ENCODE measurements at regions not wholly inside any gene's neighbourhood (a gene's known extent, or its start where the extent isn't known, plus 50 kb on each side); places are given as distances from the start of the nearest gene placed in this dataset.

DNA sequence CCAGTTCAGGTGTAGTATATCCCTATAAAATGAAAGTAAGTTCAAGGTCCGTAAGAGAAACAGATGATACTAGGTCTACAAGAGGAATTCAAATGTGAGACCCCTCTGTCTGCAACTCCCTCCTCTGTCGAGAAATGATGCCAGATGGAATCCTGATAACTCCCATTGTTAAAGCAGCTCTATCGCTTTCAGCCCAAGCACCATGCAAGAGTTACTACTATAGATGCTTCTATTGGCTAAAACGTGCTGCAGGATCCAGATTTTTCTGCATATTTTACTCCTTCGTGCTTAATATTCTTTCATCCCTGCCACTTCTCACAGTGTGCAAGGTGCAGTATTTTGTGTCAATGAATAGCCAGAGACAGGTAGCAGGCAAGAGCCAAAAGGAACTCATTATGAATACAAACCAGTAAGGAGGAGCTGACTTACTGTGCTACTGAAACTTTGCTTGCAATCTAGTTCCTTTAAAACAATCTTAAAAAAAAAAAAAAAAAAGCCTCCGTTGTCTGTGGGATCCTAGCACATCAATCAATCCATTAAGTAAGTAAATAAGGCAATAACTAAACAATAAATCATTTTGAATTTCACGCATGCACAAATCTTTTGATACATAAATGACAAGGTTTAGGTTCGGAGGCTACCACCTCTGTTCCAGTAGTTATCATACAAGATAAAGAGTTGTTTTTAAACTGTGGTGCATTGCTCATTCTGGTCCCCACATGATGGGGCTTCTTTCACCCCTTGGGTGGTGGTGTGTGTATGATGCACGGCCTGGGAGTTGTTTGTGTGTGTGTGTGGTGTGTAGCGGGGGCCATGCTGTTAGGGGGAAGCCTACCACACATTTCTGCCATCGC, 151.1 kb upstream of the MPDZ start:
- H3K9me3 Mint-ChIP-seq = peaks cover 0 to 6% of the 10 kb centered on the region in 2 donors
- DNase-seq = no peak
- no peak overlapping the region for H3K4me3 Mint-ChIP-seq
- no peak overlapping the region for H3K27ac Mint-ChIP-seq
- no peaks in the 10 kb centered on the region for H3K4me1 Mint-ChIP-seq
- ATAC-seq = no peak
- H3K27me3 Mint-ChIP-seq = no peaks in the 10 kb centered on the region

DNA sequence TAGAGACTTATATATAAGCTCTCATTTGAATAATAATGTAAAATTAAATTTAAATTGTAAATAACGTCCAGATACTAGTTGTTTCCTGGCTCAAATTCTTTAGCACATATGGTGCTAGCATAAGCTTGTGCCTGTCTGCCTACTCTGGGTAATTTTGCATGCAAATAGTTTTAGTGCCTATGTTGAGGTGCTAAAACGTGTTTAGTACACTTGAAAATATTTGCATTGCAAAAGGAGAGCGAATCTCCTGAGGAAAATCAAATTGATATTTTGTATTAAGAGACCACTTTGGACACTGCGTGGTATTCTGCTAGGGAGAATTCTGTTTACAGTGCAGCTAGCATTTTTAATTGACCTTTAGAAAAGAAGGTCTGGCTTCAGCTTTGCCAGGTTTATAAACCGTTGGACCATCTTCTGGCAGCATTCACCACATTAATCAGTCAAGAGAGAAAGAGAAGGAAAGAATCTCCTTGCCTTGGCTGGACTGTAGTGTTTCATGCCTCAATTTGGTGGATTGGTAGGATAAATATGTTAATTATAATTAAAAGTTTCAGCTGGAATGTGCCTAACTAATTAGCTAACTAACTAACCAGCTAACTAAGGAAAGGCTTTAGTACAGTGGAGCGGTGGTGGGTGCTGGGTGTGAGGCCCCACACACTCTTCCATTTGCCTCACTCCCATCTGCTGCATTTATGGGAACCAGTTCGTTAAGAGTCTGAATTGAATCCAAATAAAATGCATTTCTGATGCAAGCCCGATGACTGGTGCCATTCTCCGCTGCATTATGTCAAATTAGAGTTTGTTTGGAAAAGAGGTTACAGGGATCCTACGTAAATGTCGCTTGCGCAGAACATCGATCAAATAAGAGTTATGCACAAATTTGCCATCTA, 150.1 kb upstream of the MPDZ start:
- no peak for ATAC-seq
- Mint-ChIP-seq H3K27me3 (no peaks in the 10 kb centered on the region), H3K27ac (no peak overlapping the region), H3K9me3 (peaks cover 0 to 6% of the 10 kb centered on the region in 2 donors), H3K4me1 (no peaks in the 10 kb centered on the region), H3K4me3 (no peak overlapping the region)
- DNase-seq = no peak

DNA sequence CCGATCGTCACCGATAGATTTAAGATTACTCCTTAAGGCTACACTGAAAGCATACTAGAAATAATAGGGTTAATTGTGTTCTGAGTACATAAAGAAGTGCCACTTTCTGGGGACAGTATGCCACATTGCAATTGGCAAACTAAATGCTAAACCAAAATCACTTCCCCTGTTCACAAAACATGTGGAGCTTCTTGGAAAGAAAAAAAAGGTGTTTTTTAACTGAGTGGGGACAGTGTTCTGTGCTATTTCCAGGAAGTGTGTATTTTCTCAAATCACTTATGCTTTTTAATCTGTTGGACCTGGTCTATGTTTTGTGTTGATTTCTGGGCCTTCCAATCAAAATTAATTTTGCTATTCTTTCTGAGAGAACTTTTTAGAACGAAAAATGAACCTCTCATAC, 149.3 kb upstream of the MPDZ start:
- no peak overlapping the region for H3K4me3 Mint-ChIP-seq
- no peaks in the 10 kb centered on the region for H3K27me3 Mint-ChIP-seq
- no peaks in the 10 kb centered on the region for H3K4me1 Mint-ChIP-seq
- ATAC-seq (no peak), DNase-seq (no peak)
- H3K9me3 Mint-ChIP-seq = peaks cover 0 to 6% of the 10 kb centered on the region in 2 donors
- H3K27ac Mint-ChIP-seq = no peak overlapping the region

DNA sequence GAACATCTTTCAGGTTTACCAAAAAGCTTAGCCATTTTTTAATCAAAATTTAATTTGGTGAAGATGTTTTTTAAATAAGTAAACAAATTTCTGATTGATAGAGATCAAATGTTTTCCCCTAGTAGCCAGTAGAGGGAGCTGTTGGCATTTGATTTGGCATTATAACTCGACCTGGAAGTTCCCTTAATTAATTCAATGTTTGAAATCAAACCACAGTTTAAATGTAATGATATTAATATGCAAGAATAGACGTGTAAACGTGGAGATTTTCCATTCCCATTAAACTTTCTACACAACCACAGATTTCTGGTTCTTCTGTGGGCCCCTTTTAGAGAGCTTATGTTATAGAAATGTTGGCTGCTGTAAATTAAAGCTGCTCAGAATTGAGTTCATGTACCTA, 148.1 kb upstream of the MPDZ start:
- Mint-ChIP-seq H3K27ac (no peak overlapping the region), H3K9me3 (peaks cover 0 to 6% of the 10 kb centered on the region in 2 donors)
- peak in 1 of 2 donors; percentile 1 for DNase-seq

DNA sequence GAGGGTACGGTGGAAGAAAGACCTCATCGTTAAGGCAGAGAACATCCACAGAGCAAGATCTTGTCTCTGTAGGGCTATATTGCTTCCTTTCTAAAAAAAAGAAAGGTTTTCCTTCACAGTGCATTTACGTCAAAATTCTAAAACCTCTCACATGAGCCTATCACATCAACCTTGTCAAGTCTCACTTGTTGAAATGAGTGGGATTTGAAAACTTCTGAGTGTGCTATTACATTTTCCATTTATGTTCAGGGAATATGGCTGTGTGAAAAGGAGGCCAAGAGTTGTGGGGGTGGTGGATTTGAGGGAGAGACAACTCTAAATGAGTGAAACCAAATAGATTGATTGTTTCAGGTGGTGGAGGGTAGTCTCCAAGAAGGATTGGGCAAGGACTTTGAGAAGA, 147.1 kb upstream of the MPDZ start:
- no peak for DNase-seq
- no peaks in the 10 kb centered on the region for H3K27me3 Mint-ChIP-seq
- no peak for ATAC-seq
- H3K4me1 Mint-ChIP-seq = no peaks in the 10 kb centered on the region
- peaks cover 0 to 6% of the 10 kb centered on the region in 2 donors for H3K9me3 Mint-ChIP-seq
- no peak overlapping the region for H3K4me3 Mint-ChIP-seq
- no peak overlapping the region for H3K27ac Mint-ChIP-seq

More for the DNA sequence above, 148.1 kb upstream of the MPDZ start:
- ATAC-seq = no peak
- H3K4me1 Mint-ChIP-seq = no peaks in the 10 kb centered on the region
- H3K27me3 Mint-ChIP-seq = no peaks in the 10 kb centered on the region
- H3K4me3 Mint-ChIP-seq = no peak overlapping the region

DNA sequence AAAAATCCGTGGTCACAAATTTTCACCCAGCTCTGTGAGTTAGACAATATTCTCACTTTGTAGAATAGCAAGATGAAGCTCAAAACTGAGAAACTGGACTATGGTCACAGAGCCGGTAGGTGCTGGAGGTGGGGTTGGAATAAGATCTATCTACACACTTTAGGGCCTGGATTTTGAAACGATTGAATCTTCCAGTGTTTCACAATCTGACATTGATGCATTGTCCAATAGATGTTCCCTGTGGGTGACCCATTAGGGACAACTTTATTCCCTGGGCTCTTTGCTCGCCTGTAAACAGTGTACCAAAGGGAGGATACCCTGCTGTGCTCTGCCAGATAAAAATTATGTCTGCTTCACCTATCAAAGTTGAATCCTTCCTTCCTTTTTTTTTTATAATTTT, 145.4 kb upstream of the MPDZ start:
- Mint-ChIP-seq H3K27me3 (no peaks in the 10 kb centered on the region), H3K27ac (no peak overlapping the region), H3K9me3 (no peaks in the 10 kb centered on the region), H3K4me1 (no peaks in the 10 kb centered on the region), H3K4me3 (no peak overlapping the region)
- DNase-seq (no peak), ATAC-seq (no peak)

DNA sequence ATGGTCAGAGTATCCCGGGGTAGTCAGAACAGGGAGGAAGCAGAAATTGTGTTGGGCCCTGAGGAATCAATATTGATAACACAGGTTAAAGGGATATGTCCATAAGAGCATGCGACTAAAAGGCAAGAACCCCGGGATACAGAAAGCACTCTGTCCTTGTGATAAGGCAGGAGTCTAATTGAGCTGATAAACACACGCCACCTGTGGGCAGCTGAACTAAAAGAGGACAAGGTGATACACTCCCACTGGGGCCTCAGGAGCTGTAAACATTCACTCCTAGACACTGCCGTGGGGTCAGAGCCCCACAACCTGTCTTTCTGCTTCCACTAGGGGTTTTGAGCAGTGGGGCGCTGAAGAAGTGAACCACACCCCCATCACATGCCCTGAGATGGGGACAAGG, 144.7 kb upstream of the MPDZ start:
- no peak for ATAC-seq
- no peaks in the 10 kb centered on the region for H3K27me3 Mint-ChIP-seq
- no peaks in the 10 kb centered on the region for H3K9me3 Mint-ChIP-seq
- no peaks in the 10 kb centered on the region for H3K4me1 Mint-ChIP-seq
- DNase-seq = no peak
- no peak overlapping the region for H3K27ac Mint-ChIP-seq
- no peak overlapping the region for H3K4me3 Mint-ChIP-seq

DNA sequence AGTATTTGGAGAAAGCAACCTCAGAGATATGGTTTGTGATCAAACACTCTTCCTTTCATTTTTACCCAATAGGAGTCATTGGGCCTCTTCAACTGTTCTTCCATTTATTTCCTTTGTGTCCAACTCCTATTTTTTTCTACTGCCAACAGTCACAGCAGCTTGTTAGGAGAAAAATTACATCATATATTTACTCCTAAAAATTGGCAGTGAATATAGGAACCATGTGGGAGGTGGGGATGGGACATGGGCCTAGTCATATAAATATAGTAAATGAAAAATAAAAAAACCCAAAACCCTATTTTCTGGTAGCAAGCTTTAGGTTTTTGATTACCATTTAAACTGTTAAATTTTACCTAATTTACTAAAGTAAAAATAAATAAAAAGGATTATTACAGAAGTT, 134.9 kb upstream of the MPDZ start:
- Mint-ChIP-seq H3K27ac (no peak overlapping the region), H3K27me3 (no peaks in the 10 kb centered on the region), H3K4me3 (no peak overlapping the region), H3K9me3 (no peaks in the 10 kb centered on the region), H3K4me1 (no peaks in the 10 kb centered on the region)
- no peak for ATAC-seq
- no peak for DNase-seq

DNA sequence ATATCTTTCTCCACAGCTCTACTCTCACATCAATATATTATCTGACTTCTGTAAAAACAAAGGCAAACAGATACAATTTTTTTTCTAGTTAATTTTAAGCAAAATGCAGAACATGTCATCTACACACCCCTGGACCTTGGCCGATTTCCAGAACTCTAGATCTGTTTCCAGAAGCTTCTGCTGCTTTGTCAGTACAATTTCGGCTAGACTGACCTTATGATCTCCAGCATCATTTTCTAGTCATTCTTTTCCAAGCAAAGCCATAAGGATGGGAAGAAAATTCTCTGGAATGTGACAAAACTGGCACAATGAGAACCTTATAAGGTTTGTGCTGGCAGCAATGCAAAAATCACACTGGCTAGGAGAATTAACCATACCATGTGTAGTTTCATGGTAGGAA, 132.8 kb upstream of the MPDZ start:
- Mint-ChIP-seq H3K4me1 (no peaks in the 10 kb centered on the region), H3K27me3 (no peaks in the 10 kb centered on the region), H3K27ac (no peak overlapping the region), H3K4me3 (no peak overlapping the region), H3K9me3 (no peaks in the 10 kb centered on the region)
- DNase-seq (no peak), ATAC-seq (no peak)

DNA sequence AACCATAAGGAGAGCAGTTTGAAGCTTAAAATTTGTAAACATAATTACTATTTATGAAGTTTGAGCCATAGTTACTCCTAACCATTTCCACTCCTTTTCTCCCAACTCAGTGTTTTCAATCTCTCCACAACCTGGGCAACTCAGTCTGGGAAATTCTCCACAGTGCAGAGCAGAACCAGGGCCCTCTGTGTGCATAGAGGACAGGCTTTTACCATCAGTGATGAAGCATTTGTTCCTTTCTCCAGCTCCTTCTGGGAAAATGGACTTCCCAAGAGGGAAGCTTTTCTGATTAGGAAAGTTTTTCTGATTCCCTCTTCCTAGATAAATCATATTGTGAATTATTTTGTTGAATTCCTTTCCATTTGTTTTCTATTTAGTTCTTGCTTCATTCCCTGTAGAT, 132.3 kb upstream of the MPDZ start:
- no peak overlapping the region for H3K4me3 Mint-ChIP-seq
- H3K27me3 Mint-ChIP-seq = no peaks in the 10 kb centered on the region
- H3K9me3 Mint-ChIP-seq = no peaks in the 10 kb centered on the region

DNA sequence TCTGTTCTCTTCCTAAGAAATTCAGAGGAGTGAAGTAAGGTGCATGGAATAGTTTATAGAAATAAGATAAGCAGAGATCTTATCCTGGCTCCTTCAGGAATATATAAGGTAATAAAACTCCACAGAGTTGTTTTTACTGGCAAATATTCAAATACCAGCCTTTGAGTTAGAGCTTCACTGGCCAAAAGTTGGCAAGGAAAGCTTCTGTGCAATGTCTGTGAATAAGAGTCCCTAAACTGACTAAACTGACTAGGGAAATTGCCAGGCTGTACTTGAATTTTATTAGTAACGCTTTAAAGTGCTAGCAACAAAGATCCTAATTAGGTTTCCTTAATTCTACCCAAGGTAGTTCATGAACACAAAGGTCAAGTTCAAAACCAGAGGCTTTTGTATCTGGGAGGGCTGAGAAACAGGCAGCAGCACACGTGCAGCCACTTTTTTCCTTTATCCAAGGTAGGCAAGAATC, 131.1 kb upstream of the MPDZ start:
- H3K4me3 Mint-ChIP-seq = no peak overlapping the region

More for the DNA sequence above, 132.3 kb upstream of the MPDZ start:
- Mint-ChIP-seq H3K4me1 (no peaks in the 10 kb centered on the region), H3K27ac (no peak overlapping the region)
- DNase-seq (no peak), ATAC-seq (no peak)

DNA sequence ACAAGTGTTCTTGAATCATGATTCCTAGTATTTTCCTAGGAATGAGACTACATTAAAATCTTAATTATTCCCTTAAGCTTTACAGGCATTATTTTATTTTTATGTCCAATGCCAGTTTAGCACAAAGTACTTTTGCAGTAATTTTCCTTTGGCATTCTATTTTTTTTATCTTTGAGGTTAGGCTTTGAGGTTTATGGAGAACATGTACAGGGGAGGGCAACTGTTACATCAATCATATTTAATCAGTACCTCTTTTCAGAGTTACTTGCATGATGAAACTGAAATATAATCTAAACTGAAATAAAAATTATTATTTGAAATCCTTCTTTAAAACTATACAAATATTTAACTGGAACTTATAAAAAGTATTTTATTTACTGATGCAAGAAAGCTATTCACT, 118.2 kb upstream of the MPDZ start:
- DNase-seq (no peak), ATAC-seq (no peak)
- Mint-ChIP-seq H3K4me3 (no peak overlapping the region), H3K4me1 (no peaks in the 10 kb centered on the region), H3K27ac (no peak overlapping the region), H3K9me3 (no peaks in the 10 kb centered on the region), H3K27me3 (no peaks in the 10 kb centered on the region)

More for the DNA sequence above, 131.1 kb upstream of the MPDZ start:
- H3K9me3 Mint-ChIP-seq = no peaks in the 10 kb centered on the region
- no peak for ATAC-seq
- no peaks in the 10 kb centered on the region for H3K4me1 Mint-ChIP-seq
- no peak for DNase-seq
- no peaks in the 10 kb centered on the region for H3K27me3 Mint-ChIP-seq
- no peak overlapping the region for H3K27ac Mint-ChIP-seq

DNA sequence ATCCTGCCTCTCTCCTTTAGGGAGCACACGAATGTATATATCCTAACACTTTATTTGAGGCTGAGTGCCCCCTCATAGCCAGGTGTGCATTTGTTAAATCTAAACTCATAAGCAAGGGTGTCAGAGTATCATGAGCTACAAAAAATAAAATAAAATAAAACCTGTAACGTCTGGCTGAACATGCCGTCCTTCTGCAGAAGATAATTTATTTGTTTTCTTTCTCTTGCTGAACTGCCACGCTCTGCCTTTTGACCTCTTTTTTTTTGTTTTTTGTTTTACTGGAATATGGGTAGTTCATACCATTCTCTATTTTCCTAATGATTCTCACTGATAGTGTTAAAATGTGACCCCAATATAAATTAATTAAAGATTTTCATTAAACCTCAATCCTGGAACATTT, 117.7 kb upstream of the MPDZ start:
- H3K4me1 Mint-ChIP-seq = no peaks in the 10 kb centered on the region
- ATAC-seq = no peak
- no peak for DNase-seq
- no peaks in the 10 kb centered on the region for H3K9me3 Mint-ChIP-seq
- no peak overlapping the region for H3K4me3 Mint-ChIP-seq
- no peak overlapping the region for H3K27ac Mint-ChIP-seq
- no peaks in the 10 kb centered on the region for H3K27me3 Mint-ChIP-seq

DNA sequence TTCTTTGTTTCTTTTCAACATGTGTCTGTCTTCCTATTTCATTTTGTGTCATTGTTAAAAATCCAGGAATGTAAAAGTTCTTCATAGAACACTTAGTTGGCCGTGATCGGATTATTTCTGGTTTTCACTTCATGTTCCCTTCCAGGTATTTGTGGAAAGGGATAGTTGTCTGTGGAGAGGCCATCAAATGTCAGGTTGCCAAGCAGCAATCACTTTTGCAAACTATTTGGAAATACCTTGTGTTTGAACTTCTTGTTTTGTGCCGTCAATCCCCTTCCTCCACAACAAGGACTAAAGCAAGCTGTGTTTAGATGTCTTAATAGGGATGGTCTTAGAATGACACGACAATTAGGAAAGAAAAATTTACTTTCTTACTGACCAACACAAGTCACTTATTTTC, 116.9 kb upstream of the MPDZ start:
- Mint-ChIP-seq H3K27ac (no peak overlapping the region), H3K27me3 (no peaks in the 10 kb centered on the region), H3K4me1 (no peaks in the 10 kb centered on the region), H3K9me3 (peaks cover 2 to 7% of the 10 kb centered on the region in 2 donors), H3K4me3 (no peak overlapping the region)
- ATAC-seq = no peak
- no peak for DNase-seq

DNA sequence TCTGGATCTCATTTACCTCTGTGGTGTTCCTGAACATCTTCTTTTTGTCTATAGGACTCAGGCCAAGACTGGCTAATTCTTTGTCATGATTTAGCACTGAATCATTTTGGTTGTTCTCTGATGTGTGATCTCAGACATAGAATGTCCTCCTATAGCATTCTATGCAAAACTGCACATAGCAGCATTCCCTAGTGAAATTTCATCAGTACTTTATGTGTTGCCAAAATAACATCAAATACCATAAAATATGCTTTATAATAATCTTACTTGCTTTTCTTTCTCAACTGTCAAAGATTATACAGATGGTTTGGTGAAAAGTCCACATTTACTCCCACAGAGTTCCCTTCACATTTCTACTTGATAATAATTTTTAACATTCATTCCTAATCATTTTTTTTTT, 115.7 kb upstream of the MPDZ start:
- Mint-ChIP-seq H3K27me3 (no peaks in the 10 kb centered on the region), H3K4me1 (no peaks in the 10 kb centered on the region), H3K4me3 (no peak overlapping the region), H3K27ac (no peak overlapping the region), H3K9me3 (peaks cover 5 to 18% of the 10 kb centered on the region in 2 donors)
- ATAC-seq (no peak), DNase-seq (no peak)

DNA sequence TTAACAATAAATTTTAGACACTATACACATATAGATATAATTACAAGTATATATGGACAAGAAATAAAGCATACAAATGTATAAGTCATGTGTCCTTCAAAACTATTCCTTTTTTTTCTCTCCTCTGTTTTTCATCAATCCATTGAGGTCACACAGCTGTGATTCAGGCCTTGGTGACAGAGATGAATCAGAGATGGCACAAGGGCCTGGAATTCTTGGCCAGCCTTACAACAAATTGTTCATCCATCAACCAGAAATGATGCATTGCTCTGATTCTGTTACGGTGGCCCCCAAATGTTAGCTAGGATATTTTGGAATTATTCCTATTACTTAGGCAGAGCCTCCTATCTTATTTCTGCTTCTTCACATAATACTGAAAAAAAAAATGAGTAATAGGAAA, 108.7 kb upstream of the MPDZ start:
- ATAC-seq = no peak
- no peak for DNase-seq
- Mint-ChIP-seq H3K27me3 (no peaks in the 10 kb centered on the region), H3K9me3 (peaks cover 34 to 54% of the 10 kb centered on the region in 2 donors), H3K4me3 (no peak overlapping the region), H3K27ac (no peak overlapping the region), H3K4me1 (no peaks in the 10 kb centered on the region)

All from stimulated activated naive CD8-positive, alpha-beta T cell treated with anti-CD3 and anti-CD28 coated beads, Interleukin-15, amount 100 ng/mL, for 72 hours (primary cell).